GM23338 (cell line): ENCODE measurements at regions not wholly inside any gene's neighbourhood (a gene's known extent, or its start where the extent isn't known, plus 50 kb on each side); places are given as distances from the start of the nearest gene placed in this dataset.

Experiments used
- ATAC-seq: fragments of 200-7000 bp; cut with Tn5 transposase; 3 replicates; pipeline ENCODE4 v1.9.1; 2020
- DNase-seq: peaks from one replicate; pipeline ENCODE4 v3.0.0-alpha.2; 2015; ENCODE audit warnings: low spot score
- H2AFZ ChIP-seq: fragments of 200-600 bp; sonication (generic); 2 replicates; pipeline ENCODE4 v1.8.0; 2016; ENCODE audit warnings: antibody characterized with exemption, mild to moderate bottlenecking, moderate library complexity
- H3F3A ChIP-seq: fragments of 200-600 bp; sonication (generic); replicated peaks from 2 replicates; pipeline ENCODE4 v1.8.0; 2017; ENCODE audit warnings: antibody characterized with exemption, mixed run types, low read depth
- H3K27ac ChIP-seq: fragments of 200-600 bp; sonication (generic); 2 replicates; pipeline ENCODE4 v1.6.1; 2016; ENCODE audit warnings: low read depth
- H3K27me3 ChIP-seq: fragments of 200-600 bp; sonication (generic); 2 replicates; pipeline ENCODE4 v1.8.0; 2016; ENCODE audit warnings: mild to moderate bottlenecking, mixed run types, moderate library complexity; ENCODE audit not compliant: insufficient read depth
- H3K36me3 ChIP-seq: fragments of 200-600 bp; sonication (generic); 2 replicates; pipeline ENCODE4 v1.8.0; 2016; ENCODE audit warnings: mild to moderate bottlenecking; ENCODE audit not compliant: insufficient read depth
- H3K4me1 ChIP-seq: fragments of 200-600 bp; sonication (generic); 2 replicates; pipeline ENCODE4 v1.8.0; 2016; ENCODE audit warnings: mild to moderate bottlenecking, moderate library complexity; ENCODE audit not compliant: insufficient read depth
- H3K4me2 ChIP-seq: fragments of 200-600 bp; sonication (generic); 2 replicates; pipeline ENCODE4 v1.7.1; 2017; ENCODE audit warnings: mixed run types
- H3K4me3 ChIP-seq: fragments of 200-600 bp; sonication (generic); 2 replicates; pipeline ENCODE4 v1.6.1; 2016; ENCODE audit warnings: mixed run types
- H3K79me2 ChIP-seq: fragments of 200-600 bp; sonication (generic); replicated peaks from 2 replicates; pipeline ENCODE4 v1.8.0; 2017; ENCODE audit warnings: mild to moderate bottlenecking; ENCODE audit not compliant: insufficient read depth
- H3K9me2 ChIP-seq: fragments of 200-600 bp; sonication (generic); 2 replicates; pipeline ENCODE4 v1.8.0; 2017; ENCODE audit not compliant: insufficient read depth
- H4K20me1 ChIP-seq: fragments of 200-600 bp; sonication (generic); replicated peaks from 2 replicates; pipeline ENCODE4 v1.8.0; 2017; ENCODE audit warnings: mild to moderate bottlenecking; ENCODE audit not compliant: insufficient read depth
- H3K27ac Mint-ChIP-seq: 2 replicates; pipeline ENCODE4 v1.8.0; 2020; ENCODE audit warnings: inconsistent platforms, mild to moderate bottlenecking, moderate library complexity, mixed read lengths
- H3K27me3 Mint-ChIP-seq: 3 replicates; pipeline ENCODE4 v1.8.0; 2022; ENCODE audit warnings: low read depth, mild to moderate bottlenecking, moderate library complexity, mixed read lengths, inconsistent platforms; ENCODE audit not compliant: insufficient read depth, poor library complexity
- H3K36me3 Mint-ChIP-seq: 3 replicates; pipeline ENCODE4 v1.8.0; 2021; ENCODE audit warnings: low read depth, mild to moderate bottlenecking, inconsistent platforms, moderate library complexity, mixed read lengths
- H3K4me1 Mint-ChIP-seq: 3 replicates; pipeline ENCODE4 v1.8.0; 2020; ENCODE audit warnings: mild to moderate bottlenecking, inconsistent platforms, mixed read lengths
- H3K4me3 Mint-ChIP-seq: 3 replicates; pipeline ENCODE4 v1.8.0; 2021; ENCODE audit warnings: moderate library complexity, mild to moderate bottlenecking, inconsistent platforms, mixed read lengths
- H3K9me3 Mint-ChIP-seq: 3 replicates; pipeline ENCODE4 v1.8.0; 2020; ENCODE audit warnings: moderate library complexity, mild to moderate bottlenecking, inconsistent platforms, mixed read lengths
- CREB1 ChIP-seq: fragments of 250-450 bp; sonication (Bioruptor Pico); IDR thresholded peaks from 2 replicates; pipeline ENCODE4 v1.5.0; 2020; ENCODE audit warnings: low read depth, mild to moderate bottlenecking, moderate library complexity
- CTCF ChIP-seq, 2 experiments: fragments of 200-600 bp in 1 of 2; sonication (generic) in 1 of 2; conservative IDR thresholded peaks; 2 replicates each; pipeline versions ENCODE4 v1.5.1 to v1.6.1; 2016 to 2017; ENCODE audit warnings: antibody characterized with exemption in 2 of 2, low read depth in 2 of 2, mild to moderate bottlenecking in 2 of 2, moderate library complexity in 1 of 2
- ETS1 ChIP-seq: IDR thresholded peaks from 2 replicates; pipeline ENCODE4 v1.6.1; 2016; ENCODE audit warnings: antibody characterized with exemption
- EZH2 ChIP-seq: fragments of 200-600 bp; sonication (generic); IDR thresholded peaks from one replicate; pipeline ENCODE4 v1.8.0; 2017; ENCODE audit warnings: antibody characterized with exemption, mild to moderate bottlenecking, low read depth; ENCODE audit not compliant: unreplicated experiment
- EZH2phosphoT487 ChIP-seq: fragments of 200-600 bp; sonication (generic); IDR thresholded peaks from one replicate; pipeline ENCODE4 v1.8.1; 2018; ENCODE audit warnings: antibody characterized with exemption; ENCODE audit not compliant: unreplicated experiment
- JUNB ChIP-seq: IDR thresholded peaks from one replicate; pipeline ENCODE4 v1.6.1; 2016; ENCODE audit warnings: antibody characterized with exemption; ENCODE audit not compliant: unreplicated experiment
- NANOG ChIP-seq: IDR thresholded peaks from 2 replicates; pipeline ENCODE4 v1.6.1; 2016; ENCODE audit warnings: antibody characterized with exemption, borderline replicate concordance
- POLR2AphosphoS5 ChIP-seq: IDR thresholded peaks from 2 replicates; pipeline ENCODE4 v1.6.1; 2016; ENCODE audit warnings: antibody characterized with exemption, low read depth
- REST ChIP-seq: IDR thresholded peaks from one replicate; pipeline ENCODE4 v1.6.1; 2018; ENCODE audit warnings: antibody characterized with exemption; ENCODE audit not compliant: unreplicated experiment
- STAT1 ChIP-seq: IDR thresholded peaks from one replicate; pipeline ENCODE4 v1.6.1; 2016; ENCODE audit warnings: antibody characterized with exemption; ENCODE audit not compliant: unreplicated experiment
- ZNF114 ChIP-seq: fragments of 250-450 bp; sonication (Bioruptor Pico); IDR thresholded peaks from 2 replicates; pipeline ENCODE4 v1.5.0; 2020; ENCODE audit warnings: mild to moderate bottlenecking, moderate library complexity
- ZNF331 ChIP-seq: fragments of 250-450 bp; sonication (Bioruptor Pico); IDR thresholded peaks from 2 replicates; pipeline ENCODE4 v1.5.0; 2020; ENCODE audit warnings: low read depth, mild to moderate bottlenecking, moderate library complexity
- ZNF462 ChIP-seq: fragments of 250-450 bp; sonication (Bioruptor Pico); IDR thresholded peaks from 2 replicates; pipeline ENCODE4 v1.5.0; 2020; ENCODE audit warnings: mild to moderate bottlenecking, moderate library complexity

- Histone ChIP-seq H3K36me3 (no peaks in the 10 kb centered on the region), H3K4me2 (no peak overlapping the region), H4K20me1 (no peaks in the 10 kb centered on the region), H3K9me2 (no peaks in the 10 kb centered on the region), H2AFZ (peak overlapping the region; percentile 91), H3K27ac (no peak overlapping the region), H3F3A (no peaks in the 10 kb centered on the region), H3K4me1 (peaks cover 8% of the 10 kb centered on the region; the same call in 1 of the 2 replicates), H3K4me3 (no peak overlapping the region), H3K79me2 (no peaks in the 10 kb centered on the region), H3K27me3 (no peaks in the 10 kb centered on the region)
- no peaks in the 10 kb centered on the region for H3K27me3 Mint-ChIP-seq
- H3K4me1 Mint-ChIP-seq, result peaks cover 19% of the 10 kb centered on the region
- no peak for ATAC-seq
- DNase-seq, result no peak
- no peak overlapping the region for H3K27ac Mint-ChIP-seq
- TF ChIP-seq NANOG (no peak), ZNF331 (CRISPR knock-in tag) (no peak), POLR2AphosphoS5 (no peak), ZNF462 (CRISPR knock-in tag) (no peak), JUNB (no peak), REST (no peak), CREB1 (CRISPR knock-in tag) (no peak), ETS1 (no peak), ZNF114 (no peak), CTCF (conservative IDR thresholded peaks at IDR 0.05; ENCODE audit: low read depth in 2 of 2) (no peak), EZH2 (no peak), STAT1 (no peak), EZH2phosphoT487 (no peak)
- H3K4me3 Mint-ChIP-seq, result no peak overlapping the region
- no peaks in the 10 kb centered on the region for H3K36me3 Mint-ChIP-seq
- H3K9me3 Mint-ChIP-seq, result no peaks in the 10 kb centered on the region; the same call in 2 of the 3 replicates
Measured at GRCh38 chr13:106752584-106753170, 184.7 kb upstream of the ARGLU1 start.
